ENCODE measurements at regions not wholly inside any gene's neighbourhood (a gene's known extent, or its start where the extent isn't known, plus 50 kb on each side); places are given as distances from the start of the nearest gene placed in this dataset.

DNA sequence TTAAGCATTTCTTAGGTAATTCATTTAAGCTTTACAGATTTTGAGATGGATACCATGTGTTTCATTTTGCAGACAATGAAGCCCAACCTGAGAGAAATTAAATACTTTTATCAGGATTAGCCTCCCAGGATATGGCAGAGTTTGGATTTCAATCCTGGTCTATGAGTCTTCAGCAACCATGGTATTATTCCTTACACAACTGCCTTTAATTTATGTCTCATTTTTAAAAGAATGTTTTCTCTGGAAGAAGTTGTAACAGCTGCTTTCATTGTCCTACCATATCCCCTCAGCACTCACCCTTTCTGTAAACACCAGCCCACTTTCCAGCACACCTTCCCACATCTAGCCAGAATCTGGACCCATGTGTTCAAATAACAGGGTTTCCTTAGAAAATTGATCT, 863.7 kb upstream of the VRK2 start (continued):
- TF ChIP-seq, protein P1, sequence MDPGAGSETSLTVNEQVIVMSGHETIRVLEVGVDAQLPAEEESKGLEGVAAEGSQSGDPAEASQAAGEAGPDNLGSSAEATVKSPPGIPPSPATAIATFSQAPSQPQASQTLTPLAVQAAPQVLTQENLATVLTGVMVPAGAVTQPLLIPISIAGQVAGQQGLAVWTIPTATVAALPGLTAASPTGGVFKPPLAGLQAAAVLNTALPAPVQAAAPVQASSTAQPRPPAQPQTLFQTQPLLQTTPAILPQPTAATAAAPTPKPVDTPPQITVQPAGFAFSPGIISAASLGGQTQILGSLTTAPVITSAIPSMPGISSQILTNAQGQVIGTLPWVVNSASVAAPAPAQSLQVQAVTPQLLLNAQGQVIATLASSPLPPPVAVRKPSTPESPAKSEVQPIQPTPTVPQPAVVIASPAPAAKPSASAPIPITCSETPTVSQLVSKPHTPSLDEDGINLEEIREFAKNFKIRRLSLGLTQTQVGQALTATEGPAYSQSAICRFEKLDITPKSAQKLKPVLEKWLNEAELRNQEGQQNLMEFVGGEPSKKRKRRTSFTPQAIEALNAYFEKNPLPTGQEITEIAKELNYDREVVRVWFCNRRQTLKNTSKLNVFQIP (CRISPR knock-in tag; IDR thresholded peaks at IDR 0.05; ENCODE audit: borderline replicate concordance, low read depth), result no peak
- no peak for TF ChIP-seq CSDC2 (CRISPR knock-in tag; IDR thresholded peaks at IDR 0.05)

DNA sequence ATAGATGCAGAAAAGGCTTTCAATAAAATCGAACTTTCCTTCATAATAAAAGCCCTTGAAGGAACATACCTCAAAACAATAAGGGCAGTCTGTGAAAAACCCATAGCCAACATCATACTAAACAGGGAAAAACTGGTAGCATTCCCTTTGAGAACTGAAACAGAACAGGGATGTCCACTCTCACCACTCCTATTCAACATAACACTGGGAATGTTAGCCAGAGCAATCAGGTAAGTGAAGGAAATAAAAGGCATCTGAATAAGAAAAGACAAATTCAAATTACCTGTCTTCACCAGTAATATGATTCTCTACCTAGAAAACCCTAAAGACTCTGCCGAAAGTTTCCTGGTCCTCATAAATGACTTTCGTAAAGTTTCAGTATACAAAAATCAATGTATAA, 861.0 kb upstream of the VRK2 start:
- no peak for TF ChIP-seq ZFP30 (CRISPR knock-in tag; IDR thresholded peaks at IDR 0.05)
- no peak for TF ChIP-seq ZNF565 (CRISPR knock-in tag; conservative IDR thresholded peaks at IDR 0.05; ENCODE audit: low read depth)
- TF ChIP-seq CSDC2 (CRISPR knock-in tag; IDR thresholded peaks at IDR 0.05), result no peak
- no peak for TF ChIP-seq BACH2 (CRISPR knock-in tag; IDR thresholded peaks at IDR 0.05; ENCODE audit: borderline replicate concordance)
- no peak for TF ChIP-seq GLIS3 (CRISPR knock-in tag; IDR thresholded peaks at IDR 0.05)
- no peak for TF ChIP-seq ZFP3 (CRISPR knock-in tag; IDR thresholded peaks at IDR 0.05)
- no peak for TF ChIP-seq ZNF8 (CRISPR knock-in tag; IDR thresholded peaks at IDR 0.05)
- no peak for TF ChIP-seq PPARA (CRISPR knock-in tag; IDR thresholded peaks at IDR 0.05; ENCODE audit: borderline replicate concordance)
- TF ChIP-seq ZNF70 (CRISPR knock-in tag; IDR thresholded peaks at IDR 0.05), result no peak
- TF ChIP-seq OSR1 (CRISPR knock-in tag; IDR thresholded peaks at IDR 0.05), result no peak
- no peak for TF ChIP-seq RARB (CRISPR knock-in tag; IDR thresholded peaks at IDR 0.05)
- TF ChIP-seq ARNTL (CRISPR knock-in tag; IDR thresholded peaks at IDR 0.05; ENCODE audit: borderline replicate concordance, low read depth), result no peak
- TF ChIP-seq, protein P2, sequence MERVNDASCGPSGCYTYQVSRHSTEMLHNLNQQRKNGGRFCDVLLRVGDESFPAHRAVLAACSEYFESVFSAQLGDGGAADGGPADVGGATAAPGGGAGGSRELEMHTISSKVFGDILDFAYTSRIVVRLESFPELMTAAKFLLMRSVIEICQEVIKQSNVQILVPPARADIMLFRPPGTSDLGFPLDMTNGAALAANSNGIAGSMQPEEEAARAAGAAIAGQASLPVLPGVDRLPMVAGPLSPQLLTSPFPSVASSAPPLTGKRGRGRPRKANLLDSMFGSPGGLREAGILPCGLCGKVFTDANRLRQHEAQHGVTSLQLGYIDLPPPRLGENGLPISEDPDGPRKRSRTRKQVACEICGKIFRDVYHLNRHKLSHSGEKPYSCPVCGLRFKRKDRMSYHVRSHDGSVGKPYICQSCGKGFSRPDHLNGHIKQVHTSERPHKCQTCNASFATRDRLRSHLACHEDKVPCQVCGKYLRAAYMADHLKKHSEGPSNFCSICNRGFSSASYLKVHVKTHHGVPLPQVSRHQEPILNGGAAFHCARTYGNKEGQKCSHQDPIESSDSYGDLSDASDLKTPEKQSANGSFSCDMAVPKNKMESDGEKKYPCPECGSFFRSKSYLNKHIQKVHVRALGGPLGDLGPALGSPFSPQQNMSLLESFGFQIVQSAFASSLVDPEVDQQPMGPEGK (CRISPR knock-in tag; IDR thresholded peaks at IDR 0.05; ENCODE audit: borderline replicate concordance), result no peak
- TF ChIP-seq, protein P1 (CRISPR knock-in tag; IDR thresholded peaks at IDR 0.05; ENCODE audit: borderline replicate concordance, low read depth), result no peak
- TF ChIP-seq TOX (CRISPR knock-in tag; IDR thresholded peaks at IDR 0.05; ENCODE audit: borderline replicate concordance), result no peak
- no peak for ATAC-seq

GRCh38 chr2:57190007-57190406, 856.6 kb upstream of the VRK2 start:
- TF ChIP-seq ESRRG (CRISPR knock-in tag; IDR thresholded peaks at IDR 0.05) (no peak), ZNF8 (CRISPR knock-in tag; IDR thresholded peaks at IDR 0.05) (no peak), ZC3H10 (CRISPR knock-in tag; IDR thresholded peaks at IDR 0.05) (no peak), ARNTL (CRISPR knock-in tag; IDR thresholded peaks at IDR 0.05; ENCODE audit: borderline replicate concordance, low read depth) (no peak), ZNF565 (CRISPR knock-in tag; conservative IDR thresholded peaks at IDR 0.05; ENCODE audit: low read depth) (no peak), CSDC2 (CRISPR knock-in tag; IDR thresholded peaks at IDR 0.05) (no peak), CREB5 (CRISPR knock-in tag; IDR thresholded peaks at IDR 0.05; ENCODE audit: low read depth) (no peak), PPARA (CRISPR knock-in tag; IDR thresholded peaks at IDR 0.05; ENCODE audit: borderline replicate concordance) (no peak), ZFP30 (CRISPR knock-in tag; IDR thresholded peaks at IDR 0.05) (no peak), ISL1 (CRISPR knock-in tag; IDR thresholded peaks at IDR 0.05) (no peak), ZFP3 (CRISPR knock-in tag; IDR thresholded peaks at IDR 0.05) (no peak), BACH2 (CRISPR knock-in tag; IDR thresholded peaks at IDR 0.05; ENCODE audit: borderline replicate concordance) (no peak), GLIS3 (CRISPR knock-in tag; IDR thresholded peaks at IDR 0.05) (no peak), TOX (CRISPR knock-in tag; IDR thresholded peaks at IDR 0.05; ENCODE audit: borderline replicate concordance) (no peak), RARB (CRISPR knock-in tag; IDR thresholded peaks at IDR 0.05) (no peak), OSR1 (CRISPR knock-in tag; IDR thresholded peaks at IDR 0.05) (no peak)
- TF ChIP-seq, protein P3, sequence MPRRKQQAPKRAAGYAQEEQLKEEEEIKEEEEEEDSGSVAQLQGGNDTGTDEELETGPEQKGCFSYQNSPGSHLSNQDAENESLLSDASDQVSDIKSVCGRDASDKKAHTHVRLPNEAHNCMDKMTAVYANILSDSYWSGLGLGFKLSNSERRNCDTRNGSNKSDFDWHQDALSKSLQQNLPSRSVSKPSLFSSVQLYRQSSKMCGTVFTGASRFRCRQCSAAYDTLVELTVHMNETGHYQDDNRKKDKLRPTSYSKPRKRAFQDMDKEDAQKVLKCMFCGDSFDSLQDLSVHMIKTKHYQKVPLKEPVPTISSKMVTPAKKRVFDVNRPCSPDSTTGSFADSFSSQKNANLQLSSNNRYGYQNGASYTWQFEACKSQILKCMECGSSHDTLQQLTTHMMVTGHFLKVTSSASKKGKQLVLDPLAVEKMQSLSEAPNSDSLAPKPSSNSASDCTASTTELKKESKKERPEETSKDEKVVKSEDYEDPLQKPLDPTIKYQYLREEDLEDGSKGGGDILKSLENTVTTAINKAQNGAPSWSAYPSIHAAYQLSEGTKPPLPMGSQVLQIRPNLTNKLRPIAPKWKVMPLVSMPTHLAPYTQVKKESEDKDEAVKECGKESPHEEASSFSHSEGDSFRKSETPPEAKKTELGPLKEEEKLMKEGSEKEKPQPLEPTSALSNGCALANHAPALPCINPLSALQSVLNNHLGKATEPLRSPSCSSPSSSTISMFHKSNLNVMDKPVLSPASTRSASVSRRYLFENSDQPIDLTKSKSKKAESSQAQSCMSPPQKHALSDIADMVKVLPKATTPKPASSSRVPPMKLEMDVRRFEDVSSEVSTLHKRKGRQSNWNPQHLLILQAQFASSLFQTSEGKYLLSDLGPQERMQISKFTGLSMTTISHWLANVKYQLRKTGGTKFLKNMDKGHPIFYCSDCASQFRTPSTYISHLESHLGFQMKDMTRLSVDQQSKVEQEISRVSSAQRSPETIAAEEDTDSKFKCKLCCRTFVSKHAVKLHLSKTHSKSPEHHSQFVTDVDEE (CRISPR knock-in tag; IDR thresholded peaks at IDR 0.05), result no peak
- TF ChIP-seq, protein P1 (CRISPR knock-in tag; IDR thresholded peaks at IDR 0.05; ENCODE audit: borderline replicate concordance, low read depth), result no peak
- ATAC-seq, result no peak

Data from SK-N-SH treated with all-trans-retinoic acid at 6 μM for 48 hours (cell line).